ENCODE measurements at regions not wholly inside any gene's neighbourhood (a gene's known extent, or its start where the extent isn't known, plus 50 kb on each side); places are given as distances from the start of the nearest gene placed in this dataset.

DNA sequence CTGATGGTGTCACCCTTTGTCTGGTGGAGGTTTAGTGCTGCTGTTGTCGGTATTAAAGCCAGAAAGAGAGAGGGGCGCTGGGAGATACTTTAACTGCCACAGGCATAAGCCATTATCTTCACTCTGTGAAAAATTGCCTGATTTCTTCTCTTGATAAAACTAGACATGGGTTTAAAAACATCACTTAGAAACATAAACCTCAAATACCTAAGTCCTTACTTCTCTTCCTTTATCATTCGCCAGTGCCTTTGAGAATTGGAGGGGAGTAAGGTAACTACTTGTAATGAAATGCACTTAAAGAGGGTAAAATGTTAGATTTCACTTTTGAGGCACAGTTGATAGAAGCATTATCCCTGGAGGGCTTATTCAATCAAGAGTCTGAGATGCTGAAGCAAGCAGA, 434.5 kb downstream of the OLFM4 start:
- TF ChIP-seq, protein P1, sequence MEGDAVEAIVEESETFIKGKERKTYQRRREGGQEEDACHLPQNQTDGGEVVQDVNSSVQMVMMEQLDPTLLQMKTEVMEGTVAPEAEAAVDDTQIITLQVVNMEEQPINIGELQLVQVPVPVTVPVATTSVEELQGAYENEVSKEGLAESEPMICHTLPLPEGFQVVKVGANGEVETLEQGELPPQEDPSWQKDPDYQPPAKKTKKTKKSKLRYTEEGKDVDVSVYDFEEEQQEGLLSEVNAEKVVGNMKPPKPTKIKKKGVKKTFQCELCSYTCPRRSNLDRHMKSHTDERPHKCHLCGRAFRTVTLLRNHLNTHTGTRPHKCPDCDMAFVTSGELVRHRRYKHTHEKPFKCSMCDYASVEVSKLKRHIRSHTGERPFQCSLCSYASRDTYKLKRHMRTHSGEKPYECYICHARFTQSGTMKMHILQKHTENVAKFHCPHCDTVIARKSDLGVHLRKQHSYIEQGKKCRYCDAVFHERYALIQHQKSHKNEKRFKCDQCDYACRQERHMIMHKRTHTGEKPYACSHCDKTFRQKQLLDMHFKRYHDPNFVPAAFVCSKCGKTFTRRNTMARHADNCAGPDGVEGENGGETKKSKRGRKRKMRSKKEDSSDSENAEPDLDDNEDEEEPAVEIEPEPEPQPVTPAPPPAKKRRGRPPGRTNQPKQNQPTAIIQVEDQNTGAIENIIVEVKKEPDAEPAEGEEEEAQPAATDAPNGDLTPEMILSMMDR (IDR thresholded peaks at IDR 0.05) = no peak
- TF ChIP-seq POLR2A (IDR thresholded peaks at IDR 0.05) = no peak

Data from esophagus squamous epithelium (tissue), 4 donors.